Neural cell (in vitro differentiated cells): ENCODE measurements at regions not wholly inside any gene's neighbourhood (a gene's known extent, or its start where the extent isn't known, plus 50 kb on each side); places are given as distances from the start of the nearest gene placed in this dataset.

ENCODE experiments used
- H2AFZ ChIP-seq: fragments of 200-600, 300-800 bp; sonication (generic), shearing (Covaris generic); 2 replicates; pipeline ENCODE4 v1.6.0; 2014; ENCODE audit warnings: low read depth, mild to moderate bottlenecking, antibody characterized with exemption, low read length, moderate library complexity
- H3F3A ChIP-seq: fragments of 200-600 bp; shearing (Covaris generic); 2 replicates; pipeline ENCODE4 v1.6.1; 2016; ENCODE audit warnings: mild to moderate bottlenecking, moderate library complexity, mixed read lengths, antibody characterized with exemption, low read length; ENCODE audit not compliant: insufficient read depth, poor library complexity, severe bottlenecking
- H3K27ac ChIP-seq: fragments of 200-600, 300-800 bp; sonication (generic), shearing (Covaris generic); 2 replicates; pipeline ENCODE4 v1.5.1; 2014; ENCODE audit warnings: mild to moderate bottlenecking, low read length, moderate library complexity
- H3K27me3 ChIP-seq: fragments of 300-800, 200-600 bp; sonication (generic), shearing (Covaris generic); 2 replicates; pipeline ENCODE4 v1.6.0; 2014; ENCODE audit warnings: mild to moderate bottlenecking, low read depth, low read length, moderate library complexity; ENCODE audit not compliant: insufficient read depth
- H3K36me3 ChIP-seq: fragments of 300-800, 200-600 bp; sonication (generic), shearing (Covaris generic); 2 replicates; pipeline ENCODE4 v1.5.1; 2014; ENCODE audit warnings: mild to moderate bottlenecking, antibody characterized with exemption, low read length, moderate library complexity; ENCODE audit not compliant: insufficient read depth
- H3K4me2 ChIP-seq: fragments of 300-800, 200-600 bp; sonication (generic), shearing (Covaris generic); 2 replicates; pipeline ENCODE4 v1.6.0; 2014; ENCODE audit warnings: mild to moderate bottlenecking, low read length
- H3K4me3 ChIP-seq: fragments of 300-800, 200-600 bp; sonication (generic), shearing (Covaris generic); 2 replicates; pipeline ENCODE4 v1.5.1; 2014; ENCODE audit warnings: mild to moderate bottlenecking, low read length, moderate library complexity
- H3K79me2 ChIP-seq: fragments of 200-600 bp; shearing (Covaris generic); replicated peaks from 2 replicates; pipeline ENCODE4 v1.6.0; 2014; ENCODE audit warnings: mild to moderate bottlenecking, low read length, moderate library complexity; ENCODE audit not compliant: insufficient read depth
- H3K9ac ChIP-seq: fragments of 300-800, 200-600 bp; sonication (generic), shearing (Covaris generic); 2 replicates; pipeline ENCODE4 v1.6.1; 2016; ENCODE audit warnings: mild to moderate bottlenecking, low read length, mixed read lengths
- H3K9me2 ChIP-seq: fragments of 200-600 bp; shearing (Covaris generic); 2 replicates; pipeline ENCODE4 v1.6.1; 2016; ENCODE audit warnings: mild to moderate bottlenecking, low read length, mixed read lengths; ENCODE audit not compliant: insufficient read depth
- H3K9me3 ChIP-seq: fragments of 200-600, 300-800 bp; sonication (generic), shearing (Covaris generic); 2 replicates; pipeline ENCODE4 v1.6.1; 2016; ENCODE audit warnings: mild to moderate bottlenecking, mixed run types, low read length, moderate library complexity, mixed read lengths
- H4K20me1 ChIP-seq: fragments of 200-600 bp; shearing (Covaris generic); 2 replicates; pipeline ENCODE4 v1.6.1; 2016; ENCODE audit warnings: mild to moderate bottlenecking, mixed run types; ENCODE audit not compliant: insufficient read depth
- CTCF ChIP-seq: fragments of 450-650 bp; IDR thresholded peaks from 2 replicates; pipeline ENCODE4 v1.5.1; 2014; ENCODE audit warnings: antibody characterized with exemption, mild to moderate bottlenecking, moderate library complexity; ENCODE audit not compliant: poor library complexity, severe bottlenecking
- EP300 ChIP-seq: fragments of 450-650 bp; conservative IDR thresholded peaks from 2 replicates; pipeline ENCODE4 v1.6.1; 2014; ENCODE audit warnings: antibody characterized with exemption, mild to moderate bottlenecking, moderate library complexity; ENCODE audit not compliant: poor library complexity, severe bottlenecking
- EZH2 ChIP-seq: fragments of 200-600, 300-800 bp; shearing (Covaris generic), sonication (generic); IDR thresholded peaks from 2 replicates; pipeline ENCODE4 v1.6.1; 2014; ENCODE audit warnings: antibody characterized with exemption, low read length, borderline replicate concordance, mild to moderate bottlenecking; ENCODE audit not compliant: insufficient read depth, poor library complexity, severe bottlenecking
- MXI1 ChIP-seq: fragments of 450-650 bp; conservative IDR thresholded peaks from 2 replicates; pipeline ENCODE4 v1.6.1; 2014; ENCODE audit warnings: antibody characterized with exemption, mild to moderate bottlenecking; ENCODE audit not compliant: poor library complexity, severe bottlenecking
- POLR2AphosphoS5 ChIP-seq: IDR thresholded peaks from 2 replicates; pipeline ENCODE4 v1.6.1; 2012
- RAD21 ChIP-seq: fragments of 450-650 bp; conservative IDR thresholded peaks from 2 replicates; pipeline ENCODE4 v1.6.1; 2014; ENCODE audit warnings: antibody characterized with exemption, mild to moderate bottlenecking, moderate library complexity
- REST ChIP-seq: IDR thresholded peaks from 2 replicates; pipeline ENCODE4 v1.6.1; 2012; ENCODE audit warnings: borderline replicate concordance
- SMC3 ChIP-seq: fragments of 450-650 bp; conservative IDR thresholded peaks from 2 replicates; pipeline ENCODE4 v1.6.1; 2014; ENCODE audit warnings: antibody characterized with exemption, mild to moderate bottlenecking, moderate library complexity; ENCODE audit not compliant: poor library complexity
- TAF1 ChIP-seq: IDR thresholded peaks from 2 replicates; pipeline ENCODE4 v1.6.1; 2012; ENCODE audit warnings: low read depth

GRCh38 chr11:100560606-100561005, 126.5 kb upstream of the ARHGAP42 start:
- Histone ChIP-seq H3K36me3 (no peaks in the 10 kb centered on the region), H3K9me3 (no peaks in the 10 kb centered on the region), H3K27ac (no peak overlapping the region), H3K9ac (no peak overlapping the region), H3K9me2 (no peaks in the 10 kb centered on the region), H3K79me2 (no peaks in the 10 kb centered on the region), H3F3A (no peaks in the 10 kb centered on the region), H3K27me3 (no peaks in the 10 kb centered on the region), H3K4me2 (no peak overlapping the region), H3K4me3 (no peak overlapping the region), H2AFZ (no peak overlapping the region), H4K20me1 (no peaks in the 10 kb centered on the region)
- TF ChIP-seq EZH2 (no peak), REST (no peak), EP300 (no peak), POLR2AphosphoS5 (no peak)

- TF ChIP-seq RAD21 (no peak), SMC3 (no peak), TAF1 (no peak), MXI1 (no peak), EP300 (no peak), CTCF (no peak), EZH2 (no peak), POLR2AphosphoS5 (no peak), REST (no peak)
- Histone ChIP-seq H3K9ac (no peak overlapping the region), H3K4me2 (no peak overlapping the region), H3K79me2 (no peaks in the 10 kb centered on the region), H3K36me3 (no peaks in the 10 kb centered on the region), H4K20me1 (no peaks in the 10 kb centered on the region), H3K4me3 (no peak overlapping the region), H3K27me3 (no peaks in the 10 kb centered on the region), H3K27ac (no peak overlapping the region), H2AFZ (no peak overlapping the region), H3F3A (no peaks in the 10 kb centered on the region), H3K9me3 (no peaks in the 10 kb centered on the region), H3K9me2 (no peaks in the 10 kb centered on the region)
These were observed 125.8 kb upstream of the ARHGAP42 start for GRCh38 chr11:100561323-100561722.
